Eye (tissue), 1 donor: ENCODE measurements at regions not wholly inside any gene's neighbourhood (a gene's known extent, or its start where the extent isn't known, plus 50 kb on each side); places are given as distances from the start of the nearest gene placed in this dataset.

Experiments used
- DNase-seq: peaks from one replicate; pipeline ENCODE4 v3.0.0-alpha.2; 2015

- DNase-seq = no peak
These were observed 54.7 kb downstream of the GLUD2 start for GRCh38 chrX:121102101-121102500.

GRCh38 chrX:121103381-121103780 lies 56.0 kb downstream of the GLUD2 start:
- DNase-seq = no peak

- no peak for DNase-seq
These were observed 59.2 kb downstream of the GLUD2 start for GRCh38 chrX:121106484-121107235.

DNA sequence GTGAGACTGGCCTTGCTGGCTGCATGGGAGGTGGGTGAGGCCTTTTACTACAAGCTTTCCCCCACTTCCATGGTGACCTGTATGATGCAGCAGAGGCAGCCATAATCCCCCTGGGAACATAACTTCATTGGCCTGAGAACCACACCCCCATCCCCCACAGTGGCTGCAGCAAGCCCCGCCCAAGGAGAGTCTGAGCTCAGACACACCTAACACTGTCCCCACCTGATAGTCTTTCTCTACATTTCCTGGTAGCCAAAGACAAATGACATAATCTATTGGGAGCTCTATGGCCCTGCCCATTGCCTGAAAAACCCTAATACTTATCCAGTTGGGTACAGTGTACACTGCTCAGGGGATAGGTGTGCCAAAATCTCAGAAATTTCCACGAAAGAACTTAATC lies 62.6 kb downstream of the GLUD2 start:
- DNase-seq = no peak

DNA sequence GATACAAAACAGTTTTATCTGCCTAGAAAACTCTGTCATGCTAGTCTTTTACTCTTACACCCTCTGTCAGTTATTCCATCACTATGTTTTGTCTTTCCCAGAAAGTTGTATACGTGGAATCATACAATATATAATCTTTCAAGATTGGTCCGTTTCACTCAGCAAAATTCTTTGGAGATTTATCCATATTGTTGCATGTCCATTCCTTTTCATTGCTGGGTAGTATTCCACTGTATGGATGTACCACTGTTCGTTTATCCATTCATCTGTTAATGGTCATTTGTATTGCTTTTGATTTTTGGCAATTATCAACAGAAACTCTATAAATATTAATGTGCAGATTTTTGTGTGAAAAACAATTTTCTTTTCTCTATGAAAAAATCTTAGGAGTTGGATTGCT lies 63.1 kb downstream of the GLUD2 start:
- DNase-seq = no peak

DNA sequence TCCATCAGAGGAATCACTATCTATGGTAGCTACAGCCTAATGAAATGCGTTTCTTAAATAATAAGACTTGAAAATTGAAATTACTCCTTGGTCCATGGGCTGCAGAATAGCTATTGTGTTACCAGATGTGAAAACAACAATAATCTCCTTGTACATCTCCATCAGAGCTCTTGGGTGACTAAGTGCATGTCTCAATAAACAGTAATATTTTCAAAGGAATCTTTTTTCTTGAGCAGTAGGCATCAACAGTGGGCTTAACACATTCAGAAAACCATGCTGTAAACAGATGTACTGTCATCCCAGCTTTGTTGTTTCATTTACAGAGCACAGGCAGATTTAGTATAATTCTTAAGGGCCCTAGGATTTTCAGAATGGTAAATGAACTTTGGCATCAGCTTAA lies 67.3 kb downstream of the GLUD2 start:
- peak; percentile 0 for DNase-seq

GRCh38 chrX:121120690-121121605 lies 73.5 kb downstream of the GLUD2 start:
- no peak for DNase-seq

GRCh38 chrX:121122332-121122731 lies 74.9 kb downstream of the GLUD2 start:
- DNase-seq = no peak

DNA sequence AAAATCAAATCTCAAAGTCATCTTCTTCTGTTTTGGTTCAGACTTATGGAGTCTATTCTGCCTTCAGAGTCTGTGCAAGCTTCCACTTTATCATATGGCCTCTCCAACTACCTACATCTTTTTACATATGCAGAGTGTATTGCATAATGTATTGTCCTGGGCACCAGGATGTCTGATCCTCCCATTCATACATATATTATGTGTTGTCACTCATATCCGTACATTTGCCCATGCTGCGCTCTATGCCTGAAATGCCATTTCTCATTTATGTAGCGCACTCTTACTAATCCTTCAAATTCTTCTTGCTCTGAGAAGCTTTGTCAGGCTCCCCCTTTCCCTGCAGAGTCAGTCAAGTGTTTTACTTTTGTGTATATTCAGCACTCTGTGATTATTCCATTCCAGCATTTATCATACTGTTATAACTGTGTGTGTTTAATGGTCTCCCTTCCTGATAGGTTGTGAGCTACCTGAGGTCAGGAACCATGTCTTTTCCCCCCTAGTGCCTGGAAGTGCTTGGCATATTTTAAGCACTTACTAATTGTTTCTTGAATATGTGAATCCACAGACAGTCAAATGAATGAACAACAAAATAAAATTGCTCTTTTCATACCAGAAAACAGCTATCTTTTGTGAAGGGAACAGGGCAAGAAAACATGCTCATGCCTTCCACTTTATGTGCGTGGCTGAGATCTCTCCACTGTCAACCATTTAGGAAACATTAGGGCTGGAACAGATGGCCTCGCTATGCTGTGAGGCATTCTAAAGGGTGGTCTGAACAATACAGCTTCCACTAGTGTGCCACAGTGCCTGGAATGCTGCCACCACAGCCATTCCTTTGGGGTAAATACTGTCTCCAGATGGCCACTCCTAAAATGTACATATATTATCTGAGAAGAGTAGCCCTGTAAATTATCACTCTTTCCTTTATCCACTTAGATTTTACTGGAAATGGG lies 81.8 kb downstream of the GLUD2 start:
- no peak for DNase-seq

- no peak for DNase-seq
These were observed 85.3 kb downstream of the GLUD2 start for GRCh38 chrX:121132675-121133074.

DNA sequence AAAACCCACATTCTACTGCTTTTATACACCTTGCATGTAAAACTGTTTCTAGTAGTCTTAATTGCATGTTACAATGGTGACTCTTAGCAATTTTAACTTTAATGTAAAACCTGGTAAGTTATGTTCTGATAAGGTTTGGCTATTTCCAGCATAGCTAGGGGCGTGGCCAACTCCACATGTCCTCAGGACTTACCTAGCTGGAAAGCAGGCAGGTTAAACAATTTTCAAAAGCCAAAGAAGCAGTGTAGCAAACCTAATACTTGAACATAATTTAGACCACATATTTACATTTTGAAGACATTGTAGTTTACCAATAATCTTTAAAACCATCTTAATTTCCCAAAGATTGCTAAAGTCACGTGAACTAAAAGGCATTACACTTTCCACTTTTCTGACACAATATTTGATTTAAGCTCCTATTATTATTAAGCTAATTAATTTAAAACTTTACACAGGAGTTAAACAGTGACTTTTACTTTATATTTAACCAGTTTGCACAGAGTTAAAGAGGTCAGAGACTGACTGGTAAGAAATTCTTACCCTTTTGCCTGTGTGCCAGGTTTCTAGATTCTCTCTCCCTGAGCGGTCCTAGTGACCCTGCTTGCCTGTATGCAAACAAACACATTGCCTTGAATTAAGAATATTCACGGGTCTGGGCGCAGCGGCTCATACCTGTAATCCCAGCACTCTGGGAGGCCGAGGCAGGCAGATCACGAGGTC lies 88.2 kb downstream of the GLUD2 start:
- DNase-seq = no peak

DNA sequence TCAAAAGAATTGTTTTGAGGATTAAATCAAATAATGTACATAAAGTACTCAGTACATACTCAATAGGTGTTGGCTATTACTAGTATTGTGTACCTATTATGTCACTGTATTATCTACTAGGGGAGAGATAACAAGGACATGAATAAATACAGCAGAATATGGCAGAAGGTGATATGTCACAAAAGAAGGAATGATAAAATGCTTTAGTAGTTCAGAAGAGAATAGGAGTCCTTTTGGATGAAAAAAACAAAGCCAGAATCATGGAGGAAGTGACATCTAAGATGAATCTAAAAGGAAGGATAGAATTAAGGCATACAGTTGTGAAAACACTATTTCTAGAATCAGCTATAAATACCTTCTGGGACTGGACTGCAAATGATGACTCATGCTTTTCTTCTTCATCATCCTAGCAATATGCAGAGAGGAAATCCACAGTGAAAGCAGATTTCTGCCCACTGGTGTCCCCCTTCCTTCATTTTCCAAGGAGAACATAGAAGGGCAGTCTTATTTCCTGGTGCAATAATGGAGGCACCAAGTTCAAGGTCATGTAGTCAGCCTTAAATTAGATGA lies 98.7 kb downstream of the GLUD2 start:
- DNase-seq = no peak

DNA sequence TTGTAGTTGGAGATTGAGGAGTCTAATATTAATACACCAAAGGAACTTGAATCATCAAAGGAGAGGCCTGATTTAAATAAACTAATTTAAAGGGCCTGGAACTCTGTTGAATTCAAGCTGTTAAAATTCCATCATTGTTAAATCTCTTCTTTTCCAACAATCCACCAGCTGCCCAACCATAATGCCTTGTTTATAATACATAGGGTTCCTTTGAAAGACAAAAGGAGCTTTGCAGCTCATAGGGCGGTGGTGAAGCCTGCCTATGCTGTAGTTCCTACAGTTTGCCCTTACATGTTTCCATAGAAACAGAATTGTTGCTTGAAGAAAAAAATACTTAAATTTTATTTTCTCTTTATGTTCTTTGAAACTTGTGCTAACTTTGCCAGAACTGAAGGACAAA lies 102.8 kb downstream of the GLUD2 start:
- peak; percentile 55 for DNase-seq

DNA sequence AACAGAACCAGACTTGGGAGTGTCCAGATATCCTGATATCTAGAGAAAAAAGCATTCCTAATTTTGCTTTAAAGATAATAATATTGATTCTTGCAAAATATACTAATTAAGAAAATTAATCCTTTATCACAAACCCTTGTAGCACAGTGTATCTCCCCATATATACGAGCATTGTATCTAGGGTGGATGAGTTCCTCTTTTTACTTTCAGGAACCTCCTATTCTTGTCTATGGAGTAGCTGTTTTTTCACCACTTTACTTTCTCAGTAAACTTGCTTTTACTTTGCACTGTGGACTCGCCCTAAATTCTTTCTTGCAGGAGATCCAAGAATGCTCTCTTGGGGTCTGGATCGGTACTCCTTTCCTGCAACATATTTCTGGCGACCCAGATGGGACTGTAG lies 103.9 kb downstream of the GLUD2 start:
- no peak for DNase-seq

DNA sequence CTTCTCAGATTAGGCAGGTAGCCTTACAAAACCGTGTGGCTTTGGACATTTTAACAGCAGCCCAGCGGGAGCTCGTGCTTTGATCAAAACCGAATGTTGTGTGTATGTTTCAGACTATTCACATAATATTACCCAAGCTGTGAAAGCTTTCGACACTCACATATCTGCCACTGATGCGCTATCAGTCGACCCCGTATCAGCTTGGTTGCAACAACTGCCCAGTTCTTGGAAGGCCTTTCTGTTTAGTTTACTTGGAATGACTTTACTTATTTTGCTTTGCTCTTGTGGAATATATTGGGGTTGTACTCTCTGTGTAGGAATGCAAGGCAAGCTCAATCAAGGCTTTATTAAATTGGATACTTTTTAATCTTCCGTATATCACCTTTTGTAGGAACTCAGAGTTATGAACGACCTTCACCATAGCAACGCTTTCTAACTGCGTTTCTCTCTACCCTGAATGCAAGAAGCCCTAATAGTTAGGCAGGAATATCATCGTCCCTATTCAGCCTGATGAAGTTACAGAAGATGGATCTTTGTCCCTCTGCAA lies 107.5 kb downstream of the GLUD2 start:
- no peak for DNase-seq

DNA sequence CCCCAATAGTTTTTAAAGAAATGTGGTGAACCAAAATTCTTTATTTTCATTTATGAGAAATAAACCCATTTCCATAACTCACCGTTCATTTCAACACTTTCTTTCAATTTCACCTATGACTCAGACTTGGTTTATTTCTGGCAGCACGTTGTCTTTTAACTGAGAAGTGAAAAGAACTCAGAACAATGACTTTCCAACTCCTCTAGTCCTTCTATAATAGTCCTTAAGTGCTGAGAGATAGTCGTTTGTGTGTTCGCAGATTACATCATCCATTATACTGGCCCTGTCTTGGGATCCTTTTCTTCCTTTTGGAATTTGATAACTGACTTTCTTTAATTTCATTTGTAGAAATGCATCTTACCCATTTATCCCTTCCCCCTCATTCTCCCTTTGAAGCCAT lies 113.6 kb downstream of the GLUD2 start:
- no peak for DNase-seq

- DNase-seq = no peak
These were observed 114.1 kb downstream of the GLUD2 start for GRCh38 chrX:121161501-121161933.

DNA sequence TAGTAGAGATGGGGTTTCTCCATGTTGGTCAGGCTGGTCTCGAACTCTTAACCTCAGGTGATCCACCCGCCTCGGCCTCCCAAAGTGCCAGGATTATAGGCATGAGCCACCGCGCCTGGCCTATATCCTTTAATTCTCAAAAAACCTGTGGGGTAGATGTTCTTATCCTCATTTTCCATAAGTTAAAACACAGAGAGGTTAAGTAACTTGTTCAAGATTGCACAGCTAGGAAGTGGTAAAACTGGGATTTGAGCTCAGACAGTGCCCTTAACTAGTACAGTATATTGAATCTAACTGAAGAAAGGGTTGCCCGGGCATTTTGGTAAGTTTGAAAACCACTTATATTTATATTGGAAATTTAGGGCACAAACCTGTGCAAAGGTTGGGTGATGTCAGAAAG lies 116.0 kb downstream of the GLUD2 start:
- no peak for DNase-seq

DNA sequence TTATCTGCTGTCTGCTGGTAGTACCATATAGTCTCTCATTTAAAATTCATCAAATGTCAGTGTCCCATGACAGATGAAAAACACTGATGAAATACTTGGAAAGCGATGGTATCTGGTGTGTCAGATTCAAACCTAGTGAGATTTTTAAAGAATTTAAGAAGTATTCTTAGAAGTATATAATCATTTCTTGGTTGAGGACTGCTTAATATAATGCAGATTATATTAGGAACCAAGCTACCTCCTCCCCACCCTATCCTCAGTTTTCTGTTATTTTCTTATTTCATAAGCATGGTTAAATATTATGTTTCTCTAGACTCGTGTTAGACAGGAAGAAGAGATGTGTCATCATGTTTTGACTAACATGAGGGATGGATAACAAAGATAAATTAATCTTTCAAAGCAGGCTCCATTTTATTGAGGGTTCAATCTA lies 118.5 kb downstream of the GLUD2 start:
- no peak for DNase-seq

- DNase-seq = no peak
These were observed 122.0 kb downstream of the GLUD2 start for GRCh38 chrX:121169099-121170035.
